HG03045 (cell line): ENCODE measurements at regions not wholly inside any gene's neighbourhood (a gene's known extent, or its start where the extent isn't known, plus 50 kb on each side); places are given as distances from the start of the nearest gene placed in this dataset.
"Not testable (repeated sequence)": the region's sequence is repeated elsewhere in the genome, so short reads cannot be mapped to it uniquely, and the experiment has no call there.

Experiments
- ATAC-seq: cut with Tn5 transposase; IDR thresholded peaks from one replicate; pipeline ENCODE4 v1.9.1; 2021; ENCODE audit warnings: mild to moderate bottlenecking, moderate library complexity; ENCODE audit not compliant: unreplicated experiment

DNA sequence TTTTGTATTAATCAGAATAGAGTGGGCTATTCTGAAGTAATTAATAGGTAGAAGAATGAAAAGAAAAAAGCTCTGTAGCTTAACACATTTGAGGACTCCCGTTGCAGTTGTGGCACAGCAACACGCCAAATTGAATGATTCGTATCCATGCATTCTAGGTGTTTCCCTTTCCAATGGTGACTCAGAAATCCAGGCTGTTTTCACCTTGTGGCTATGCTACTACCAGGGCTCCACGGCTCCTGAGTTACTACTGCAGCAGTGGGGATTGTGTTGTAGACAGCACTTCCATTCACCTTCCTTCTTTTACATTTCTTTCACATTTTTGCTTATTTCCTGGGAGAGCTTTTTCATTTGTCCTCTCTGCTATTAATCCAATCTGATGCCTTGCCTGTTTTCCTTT, 1616.4 kb downstream of the CDH8 start:
- no peak for ATAC-seq

DNA sequence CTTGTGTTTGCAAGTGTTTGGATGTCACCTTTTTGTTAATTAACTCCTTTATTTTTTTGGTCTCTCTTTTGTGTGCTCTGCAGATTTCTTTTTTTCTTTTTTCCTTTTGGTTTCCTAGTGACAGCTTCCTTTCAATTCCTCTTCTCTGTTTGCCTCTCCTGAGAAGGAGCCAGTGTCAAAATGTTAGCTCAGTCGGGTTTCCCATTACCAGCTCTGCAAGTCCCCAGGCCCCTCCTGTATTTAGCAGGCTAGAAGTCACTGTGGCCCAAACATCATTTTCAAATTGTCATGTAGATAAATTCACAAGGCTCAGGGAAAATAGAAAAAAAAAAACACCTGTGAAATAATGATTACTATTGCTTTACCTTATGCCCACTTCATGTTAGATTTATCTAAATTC, 1621.6 kb downstream of the CDH8 start:
- ATAC-seq, result no peak

DNA sequence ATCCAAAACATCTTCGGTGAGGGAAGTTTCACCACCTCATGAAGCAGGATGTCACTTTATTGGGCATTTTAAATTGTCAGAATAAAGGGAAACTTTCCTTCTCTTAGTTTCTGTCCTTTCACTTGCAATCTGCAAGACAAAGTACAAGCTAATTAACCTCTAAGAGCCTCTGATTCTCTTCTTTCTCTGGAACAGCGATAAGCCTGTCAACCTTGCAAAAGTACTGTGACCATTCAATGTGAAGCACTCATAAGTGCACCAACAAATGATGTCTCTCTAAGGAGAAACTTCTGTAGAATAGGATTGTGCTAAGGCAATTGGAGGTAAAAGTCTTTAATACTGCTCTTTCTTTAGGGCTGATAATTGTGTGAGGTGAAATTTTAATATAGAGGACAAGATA, 1622.3 kb downstream of the CDH8 start:
- ATAC-seq, result no peak

DNA sequence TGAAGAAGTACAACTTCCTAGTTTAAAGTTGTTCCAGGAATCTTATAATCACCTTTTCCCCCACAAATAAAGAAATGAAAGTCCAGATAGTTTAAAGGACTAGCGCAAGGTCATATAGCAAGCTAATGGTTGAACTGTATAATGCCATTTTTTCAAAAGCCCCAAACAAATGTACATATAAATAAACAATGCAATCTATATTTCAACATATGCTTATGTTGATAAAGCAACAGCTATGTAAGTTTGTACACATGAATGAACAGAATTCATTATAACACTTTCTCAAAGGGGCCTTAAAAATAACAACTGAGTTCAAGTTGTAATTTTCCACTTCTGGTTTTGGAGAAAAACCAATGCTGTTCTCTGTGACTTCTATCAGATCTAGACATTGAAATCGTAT, 1628.6 kb downstream of the CDH8 start:
- ATAC-seq, result no peak

DNA sequence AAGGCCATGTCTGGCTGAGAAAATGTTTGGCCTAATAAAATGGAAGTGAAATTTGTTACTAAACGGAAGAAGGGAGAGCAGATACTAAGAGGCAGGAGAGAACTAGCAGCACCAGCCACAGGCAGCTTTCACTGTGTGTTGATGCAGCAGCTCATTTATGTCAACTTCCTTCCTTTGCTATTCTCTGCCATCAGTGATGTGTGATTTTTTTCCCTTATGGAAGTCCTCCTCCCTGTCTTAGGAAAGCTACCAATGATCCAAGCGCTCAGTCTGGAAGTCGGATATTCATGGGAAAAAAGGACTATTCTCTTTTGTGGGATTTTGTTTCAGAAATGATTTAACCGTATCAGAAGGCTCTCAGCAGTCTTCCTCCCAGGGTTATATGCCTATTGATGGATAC, 1629.2 kb downstream of the CDH8 start:
- ATAC-seq, result no peak

DNA sequence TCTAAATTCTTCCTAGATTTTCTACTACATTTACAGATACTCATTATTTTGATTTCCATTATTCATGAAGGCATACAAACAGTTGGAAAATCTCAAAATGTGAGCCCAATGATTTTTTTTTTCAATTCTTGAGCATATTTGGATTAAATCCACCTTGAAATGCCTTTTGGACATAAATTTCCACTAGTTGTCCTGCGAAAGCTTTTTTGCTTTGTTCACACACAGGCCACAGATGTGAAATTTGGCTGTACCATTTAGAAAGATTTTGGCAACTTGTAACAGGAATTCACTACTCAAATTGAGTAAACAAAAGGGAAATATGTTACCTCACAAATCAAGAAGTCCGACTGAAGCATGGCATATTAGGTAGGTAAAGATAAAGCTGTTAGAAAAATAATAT, 1631.0 kb downstream of the CDH8 start:
- ATAC-seq, result no peak

DNA sequence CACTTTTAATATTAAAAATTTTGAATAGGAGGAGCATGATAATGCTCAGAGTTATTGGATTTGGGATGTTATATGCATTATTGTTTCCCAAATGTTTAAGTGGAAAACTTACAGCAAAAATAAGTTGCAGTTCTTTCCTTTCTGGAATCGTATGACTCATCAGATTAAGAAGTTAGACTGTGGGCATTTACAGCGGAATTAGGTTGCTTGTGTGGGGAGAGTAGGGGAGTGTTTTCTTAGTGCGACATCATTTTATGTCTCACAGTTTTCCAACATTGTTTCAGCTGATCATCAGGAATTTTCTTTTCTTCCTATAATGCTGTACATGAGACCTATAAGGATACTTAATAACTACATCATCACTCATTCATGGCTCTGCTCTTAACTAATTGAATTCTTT, 1631.8 kb downstream of the CDH8 start:
- no peak for ATAC-seq

DNA sequence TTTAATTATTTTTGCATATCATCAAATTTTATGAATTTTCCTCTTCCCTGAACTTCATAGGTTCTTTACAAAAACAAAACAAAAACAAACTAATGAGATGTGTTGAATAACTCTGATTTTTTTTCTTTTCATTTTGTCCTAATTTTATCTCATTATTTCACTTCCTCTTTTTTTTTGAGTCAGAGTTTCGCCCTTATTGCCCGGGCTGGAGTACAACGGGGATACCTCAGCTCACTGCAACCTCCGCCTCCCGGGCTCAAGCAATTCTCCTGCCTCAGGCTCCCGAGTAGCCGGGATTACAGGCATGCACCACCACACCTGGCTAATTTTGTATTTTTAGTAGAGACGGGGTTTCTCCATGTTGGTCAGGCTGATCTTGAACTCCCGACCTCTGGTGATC, 1633.3 kb downstream of the CDH8 start:
- peak; percentile 77 for ATAC-seq

DNA sequence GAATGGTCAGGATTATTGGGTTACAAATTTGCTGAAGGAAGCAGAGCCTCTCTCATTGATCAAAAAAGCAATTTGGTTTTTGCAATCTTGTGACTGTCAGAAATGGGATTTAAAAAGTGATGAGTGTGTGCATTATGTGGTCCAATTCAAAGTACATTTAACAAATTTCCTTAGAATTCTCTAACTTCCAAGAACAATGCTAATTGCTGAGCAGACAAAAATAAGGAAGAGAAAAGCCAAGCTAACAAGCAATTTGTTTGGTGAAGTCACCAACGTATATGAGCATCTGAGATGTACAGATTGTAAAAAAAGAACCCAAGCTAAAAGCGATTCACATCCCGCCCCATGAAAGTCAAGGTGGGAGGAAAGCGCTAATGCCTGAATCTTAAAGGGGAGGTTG, 1643.9 kb downstream of the CDH8 start:
- no peak for ATAC-seq

DNA sequence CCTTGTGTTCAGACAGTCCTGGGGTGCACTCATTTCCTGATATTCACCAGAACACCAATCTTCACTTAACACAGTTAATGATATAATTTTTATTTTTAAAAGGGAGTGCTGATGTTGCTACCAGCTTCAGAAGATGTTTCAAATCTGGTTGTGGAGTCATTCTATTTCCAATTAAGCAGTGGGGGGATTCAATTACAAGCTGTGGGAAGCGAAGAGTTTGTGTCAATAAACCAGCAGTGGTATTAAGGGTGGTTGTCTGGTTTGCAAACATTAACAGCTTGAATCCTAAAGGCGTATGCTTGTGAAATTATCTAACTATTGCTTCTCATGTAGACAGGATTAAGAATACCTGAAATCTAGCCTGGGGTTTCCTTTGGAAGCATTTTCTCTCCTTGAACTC, 1637.5 kb upstream of the GOT2 start:
- no peak for ATAC-seq

DNA sequence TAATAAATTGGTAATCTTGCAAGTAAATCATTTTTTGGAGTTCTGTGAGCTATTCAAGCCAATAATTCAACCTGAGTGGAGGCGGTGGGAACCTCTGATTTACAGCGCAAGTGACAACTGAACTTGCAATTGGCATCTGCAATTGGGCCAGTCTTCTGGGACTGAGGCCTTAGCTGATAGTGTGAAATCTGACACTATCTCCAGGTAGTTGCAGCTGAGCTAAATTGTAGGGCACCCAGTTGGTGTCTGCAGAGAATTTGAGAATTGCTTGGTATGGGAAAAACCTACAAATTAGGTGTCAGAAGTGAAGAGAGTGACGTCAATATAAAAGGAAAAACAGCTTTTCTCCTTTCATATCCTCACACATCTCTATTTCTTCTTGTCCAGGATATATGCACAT, 1633.6 kb upstream of the GOT2 start:
- ATAC-seq, result no peak

DNA sequence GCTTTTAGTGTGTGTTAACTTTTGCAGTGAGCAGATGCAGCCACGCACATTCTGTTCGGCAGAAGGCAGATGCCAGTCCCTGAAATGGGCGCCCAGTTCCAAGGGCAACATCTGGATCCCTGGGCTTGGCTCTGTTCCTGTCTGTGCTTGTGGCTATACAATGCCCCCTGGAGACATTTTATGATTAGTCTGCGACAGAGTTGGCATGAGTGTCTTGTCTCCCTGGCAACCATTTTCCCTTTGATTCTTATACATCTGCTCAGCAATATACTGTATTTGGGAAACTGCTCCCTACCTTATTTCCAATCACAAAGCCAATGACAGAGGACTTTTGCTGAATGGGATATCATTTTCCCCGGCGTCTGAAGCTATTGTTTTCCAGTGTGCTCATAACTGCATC, 1629.5 kb upstream of the GOT2 start:
- no peak for ATAC-seq

DNA sequence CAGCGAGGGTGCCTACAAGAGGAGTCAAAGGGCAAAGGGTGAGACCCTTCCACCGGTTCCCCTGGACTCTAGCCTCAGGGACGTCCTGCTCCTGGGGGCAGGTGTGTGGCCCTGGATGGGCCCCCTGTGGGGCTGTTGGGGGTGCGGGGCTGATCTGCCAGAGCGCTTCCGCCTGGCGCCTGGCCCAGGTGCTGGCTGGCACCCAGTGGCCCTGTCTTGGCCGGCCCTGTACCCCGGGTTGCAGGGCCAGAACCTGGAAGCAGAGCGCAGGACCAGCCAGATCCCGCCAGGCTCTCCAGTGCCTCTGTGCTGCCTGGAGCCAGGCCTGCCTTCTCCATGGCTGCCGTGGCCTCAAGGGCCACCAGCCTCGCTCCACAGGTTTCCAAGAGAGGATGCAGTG, 1625.8 kb upstream of the GOT2 start:
- ATAC-seq, result not testable (repeated sequence)

DNA sequence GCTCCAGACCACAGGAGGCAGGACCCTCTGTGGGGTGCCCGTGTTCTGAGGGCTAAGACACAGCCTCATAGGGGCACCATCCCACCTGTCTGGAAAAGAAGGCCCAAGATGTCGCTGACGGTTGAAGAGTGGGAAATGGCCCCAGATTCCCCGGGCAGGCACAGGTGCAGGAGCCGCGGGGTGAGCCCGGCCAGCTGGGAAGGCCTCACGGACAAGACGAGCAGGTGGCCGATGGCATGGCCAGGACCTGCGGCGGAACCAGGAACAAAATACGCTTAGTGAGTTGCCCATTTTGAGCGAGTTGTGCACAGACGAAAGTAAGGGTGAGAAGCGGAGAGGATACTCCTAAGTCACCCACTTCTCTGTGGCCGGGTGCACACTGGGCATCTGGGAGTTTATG, 1625.3 kb upstream of the GOT2 start:
- not testable (repeated sequence) for ATAC-seq

DNA sequence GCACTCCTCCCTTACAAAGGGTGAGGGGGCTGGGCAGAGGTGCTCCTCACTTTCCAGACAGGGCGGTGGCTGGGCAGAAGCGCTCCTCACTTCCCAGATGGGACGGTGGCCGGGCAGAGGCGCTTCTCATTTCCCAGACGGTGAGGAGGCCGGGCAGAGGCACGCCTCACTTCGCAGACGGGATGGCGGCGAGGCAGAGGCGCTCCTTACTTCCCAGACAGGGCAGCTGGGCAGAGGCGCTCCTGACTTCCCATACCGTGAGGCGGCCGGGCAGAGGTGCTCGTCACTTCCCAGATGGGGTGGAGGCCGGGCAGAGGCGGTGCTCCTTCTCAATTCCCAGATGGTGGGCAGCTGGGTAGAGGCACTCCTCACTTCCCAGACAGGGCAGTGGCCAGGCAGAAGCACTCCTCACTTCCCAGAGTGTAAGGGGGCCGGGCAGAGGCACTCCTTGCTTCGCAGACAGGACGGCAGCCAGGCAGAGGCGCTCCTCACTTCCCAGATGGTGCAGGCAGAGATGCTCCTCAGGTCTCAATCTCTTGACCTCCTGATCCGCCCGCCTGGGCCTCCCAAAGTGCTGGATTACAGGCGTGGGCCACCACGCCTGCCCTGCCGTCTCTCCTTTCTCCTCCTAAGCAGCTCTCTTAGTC, 1623.9 kb upstream of the GOT2 start:
- not testable (repeated sequence) for ATAC-seq

DNA sequence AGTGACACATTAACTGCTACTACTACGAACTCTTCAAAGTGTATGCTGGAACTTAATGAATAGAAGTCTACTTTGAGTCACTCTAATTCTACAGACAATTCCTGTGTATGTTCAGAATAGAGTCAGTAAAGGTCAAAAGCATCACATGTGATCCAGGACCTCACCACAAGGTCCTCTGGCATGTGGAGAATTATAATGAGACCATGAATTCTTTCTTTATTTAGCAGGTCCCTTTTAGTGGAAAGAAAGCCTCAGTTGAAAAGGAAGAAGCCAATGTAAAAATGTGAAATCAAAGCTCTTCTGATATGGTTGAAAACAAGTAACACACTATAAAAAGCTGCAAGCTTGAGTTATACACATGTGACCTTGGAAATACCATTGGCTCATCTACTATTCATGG, 1612.1 kb upstream of the GOT2 start:
- no peak for ATAC-seq

DNA sequence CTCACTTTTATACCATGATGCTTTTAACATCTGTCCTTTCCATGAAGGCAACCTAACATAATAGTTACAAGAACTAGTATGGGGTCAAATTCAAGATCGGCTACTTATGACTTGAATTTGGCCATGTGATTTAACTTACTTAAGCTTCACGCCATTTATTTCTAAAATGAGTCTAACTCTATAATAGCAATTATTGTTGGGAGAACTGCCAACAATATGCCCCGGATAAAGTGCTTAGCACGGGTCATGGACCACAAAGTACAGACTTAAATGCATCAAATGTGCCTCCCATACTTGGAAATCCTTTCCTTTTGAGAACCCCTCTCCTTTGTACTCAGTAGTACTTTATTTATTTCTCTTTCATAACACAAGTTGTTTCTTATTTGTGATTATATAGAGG, 1603.6 kb upstream of the GOT2 start:
- no peak for ATAC-seq

DNA sequence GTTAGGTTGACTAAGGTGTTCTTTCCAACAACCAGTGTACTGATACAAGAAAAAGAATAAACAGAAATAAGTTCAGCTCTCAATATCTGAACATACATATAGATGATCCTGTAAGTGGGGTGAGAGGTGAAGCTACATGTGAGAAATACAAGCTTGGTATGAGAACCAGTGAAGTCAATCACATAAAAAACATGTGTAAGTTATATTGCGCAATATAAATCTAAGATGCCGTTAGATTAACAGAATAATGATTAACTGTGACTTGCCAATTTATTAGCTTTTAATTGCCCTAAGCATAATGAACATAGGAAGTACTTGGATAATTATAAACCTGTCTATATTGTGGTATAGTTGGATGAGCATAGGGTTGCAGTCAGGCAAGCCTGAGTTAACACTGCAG, 1597.1 kb upstream of the GOT2 start:
- ATAC-seq, result no peak

DNA sequence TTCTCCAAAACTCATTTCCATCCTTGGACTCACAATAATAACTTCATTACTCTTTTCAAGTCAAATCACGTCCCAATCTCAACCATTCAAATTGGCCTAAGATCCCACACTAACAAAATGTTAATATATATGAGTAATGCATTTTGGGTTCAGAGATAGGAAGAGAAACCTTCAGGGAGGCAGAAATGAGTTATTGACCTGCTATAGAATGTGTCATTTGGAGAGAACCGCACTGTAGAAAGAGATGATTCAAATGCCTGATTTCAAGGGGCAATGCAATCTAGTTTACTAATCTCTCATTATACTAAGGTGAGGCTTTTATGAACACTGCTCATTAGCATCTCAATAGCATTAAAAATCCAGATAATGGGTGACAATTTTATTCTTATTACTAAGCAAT, 1595.0 kb upstream of the GOT2 start:
- ATAC-seq, result no peak

DNA sequence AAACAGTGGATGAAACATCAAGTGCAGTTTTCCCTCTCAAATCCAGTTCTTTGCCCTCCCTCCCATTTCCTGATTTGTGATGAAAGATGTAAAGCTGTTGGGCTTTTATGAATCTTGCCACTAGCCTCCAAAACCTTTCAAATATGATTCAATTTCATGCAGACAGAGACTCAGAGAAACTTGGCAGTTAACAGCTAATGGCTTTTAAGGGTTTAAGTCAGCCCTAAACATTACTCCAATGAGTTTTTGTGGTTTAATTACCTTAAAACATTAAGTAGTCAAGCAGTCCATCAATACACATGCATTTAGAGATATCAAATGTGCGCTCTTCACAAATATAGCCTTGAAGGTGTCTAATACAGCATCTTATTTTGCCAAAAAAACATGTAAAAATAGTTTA, 1594.0 kb upstream of the GOT2 start:
- ATAC-seq, result no peak

DNA sequence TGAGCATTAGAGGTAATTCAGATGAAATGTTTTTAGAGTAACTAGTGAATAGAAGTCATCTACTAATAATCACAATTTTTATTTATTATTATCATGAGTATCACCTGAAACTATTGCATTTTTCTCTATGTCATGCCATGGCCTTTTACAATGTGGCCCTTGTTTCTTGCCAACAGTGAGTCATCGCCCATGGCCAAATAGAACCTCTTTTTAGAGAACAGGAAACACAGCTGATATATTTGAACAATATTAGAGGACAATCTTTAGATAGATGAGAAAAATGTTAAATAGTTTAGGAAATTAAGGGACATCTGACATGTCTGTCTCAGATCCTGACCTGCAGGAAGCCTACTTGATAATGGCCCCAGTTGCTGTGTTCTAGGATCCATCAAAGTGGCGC, 1584.4 kb upstream of the GOT2 start:
- no peak for ATAC-seq

DNA sequence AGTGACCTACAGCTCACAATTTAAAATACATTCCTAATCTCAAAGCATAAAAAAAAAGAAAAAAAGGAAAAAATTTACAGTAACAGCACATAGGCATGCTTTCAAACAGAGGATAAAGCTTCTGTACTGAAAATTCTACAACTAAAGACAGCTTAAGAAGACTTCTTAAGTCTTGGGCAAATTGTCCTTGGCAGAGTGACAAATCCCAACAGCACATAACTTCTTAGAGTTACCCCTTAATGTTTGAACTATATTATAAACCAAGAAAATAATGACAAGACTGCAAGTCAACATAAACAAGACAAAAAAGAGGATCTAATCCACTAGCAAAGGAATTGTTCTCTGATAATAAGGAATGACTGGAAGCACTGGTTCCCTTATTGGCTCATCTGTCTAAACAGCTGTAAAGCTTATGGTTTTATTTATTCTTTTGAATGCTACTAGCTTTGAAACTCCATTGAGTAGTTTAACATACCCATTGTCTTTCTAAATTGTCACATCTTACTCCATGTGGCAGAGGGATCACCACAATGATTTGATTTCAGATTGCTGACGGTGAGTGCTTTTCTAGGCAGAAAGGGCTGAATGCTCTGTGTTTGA, 1576.8 kb upstream of the GOT2 start:
- ATAC-seq, result no peak

DNA sequence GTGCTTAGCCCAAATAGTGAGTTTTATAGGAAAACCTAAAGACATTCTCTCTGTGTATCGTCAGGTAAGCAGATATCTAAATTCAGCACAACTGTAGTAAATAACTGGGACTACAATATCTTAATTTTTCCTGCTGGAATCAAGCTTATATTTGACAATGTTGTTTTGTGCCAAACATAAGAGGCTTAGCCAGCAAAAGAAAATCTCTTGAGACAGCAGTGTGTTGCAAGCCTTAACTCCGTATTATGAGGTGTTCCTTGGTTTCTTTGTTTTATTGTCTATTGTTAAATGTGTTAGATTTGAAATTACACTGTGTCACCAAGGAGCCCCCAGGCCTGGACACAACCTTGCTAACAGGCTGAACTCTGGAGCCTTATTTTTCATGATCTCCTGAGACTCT, 1570.6 kb upstream of the GOT2 start:
- ATAC-seq, result no peak
